H9 (cell line): ENCODE measurements at regions not wholly inside any gene's neighbourhood (a gene's known extent, or its start where the extent isn't known, plus 50 kb on each side); places are given as distances from the start of the nearest gene placed in this dataset.
A peak's percentile ranks its signal among the peaks of the same experiment; 100 is the strongest.

Experiments
- DNase-seq: peaks from one replicate; pipeline ENCODE4 v3.0.0-alpha.2; 2017
- H2AFZ ChIP-seq: one replicate; pipeline ENCODE4 v1.6.1; 2013; ENCODE audit warnings: mild to moderate bottlenecking, low read length, control low read depth, moderate library complexity
- H2AK5ac ChIP-seq: 2 replicates; pipeline ENCODE4 v1.6.1; 2013; ENCODE audit warnings: low read length, control low read depth, mixed read lengths; ENCODE audit not compliant: insufficient read length
- H2BK120ac ChIP-seq: one replicate; pipeline ENCODE4 v1.6.1; 2013; ENCODE audit warnings: low read depth, mild to moderate bottlenecking, low read length, control low read depth, inconsistent platforms; ENCODE audit not compliant: poor library complexity, severe bottlenecking
- H2BK12ac ChIP-seq: 2 replicates; pipeline ENCODE4 v1.6.1; 2013; ENCODE audit warnings: low read length, control low read depth, mixed read lengths, low read depth; ENCODE audit not compliant: insufficient read length
- H2BK15ac ChIP-seq: 2 replicates; pipeline ENCODE4 v1.6.1; 2013; ENCODE audit warnings: low read depth, low read length, control low read depth
- H2BK20ac ChIP-seq: one replicate; pipeline ENCODE4 v1.6.1; 2013; ENCODE audit warnings: low read depth, mild to moderate bottlenecking, low read length, control low read depth, inconsistent platforms; ENCODE audit not compliant: poor library complexity, severe bottlenecking
- H2BK5ac ChIP-seq: 2 replicates; pipeline ENCODE4 v1.6.1; 2013; ENCODE audit warnings: low read length, control low read depth, mixed read lengths; ENCODE audit not compliant: insufficient read length
- H3K14ac ChIP-seq: 2 replicates; pipeline ENCODE4 v1.6.1; 2013; ENCODE audit warnings: low read length, control low read depth; ENCODE audit not compliant: insufficient read depth
- H3K18ac ChIP-seq: 2 replicates; pipeline ENCODE4 v1.6.1; 2013; ENCODE audit warnings: low read depth, mild to moderate bottlenecking, mixed read lengths, low read length, control low read depth; ENCODE audit not compliant: insufficient read length
- H3K23ac ChIP-seq: 2 replicates; pipeline ENCODE4 v1.6.1; 2013; ENCODE audit warnings: low read length, control low read depth, mixed read lengths, low read depth; ENCODE audit not compliant: insufficient read length
- H3K23me2 ChIP-seq: 2 replicates; pipeline ENCODE4 v1.6.1; 2013; ENCODE audit warnings: low read depth, mild to moderate bottlenecking, mixed read lengths, low read length, control low read depth; ENCODE audit not compliant: insufficient read length, poor library complexity, severe bottlenecking
- H3K27ac ChIP-seq: 2 replicates; pipeline ENCODE4 v1.5.1; 2013; ENCODE audit warnings: low read length, control low read depth, mixed read lengths, low read depth; ENCODE audit not compliant: insufficient read length
- H3K27me3 ChIP-seq: 2 replicates; pipeline ENCODE4 v1.6.1; 2013; ENCODE audit warnings: low read length, control low read depth, inconsistent platforms; ENCODE audit not compliant: insufficient read depth
- H3K4ac ChIP-seq: 2 replicates; pipeline ENCODE4 v1.6.1; 2013; ENCODE audit warnings: low read depth, mild to moderate bottlenecking, control low read depth, inconsistent platforms, low read length, moderate library complexity
- H3K4me1 ChIP-seq: 2 replicates; pipeline ENCODE4 v1.6.1; 2013; ENCODE audit warnings: low read length, control low read depth, inconsistent platforms; ENCODE audit not compliant: insufficient read depth
- H3K4me2 ChIP-seq: 2 replicates; pipeline ENCODE4 v1.6.1; 2013; ENCODE audit warnings: low read length, control low read depth, mixed read lengths; ENCODE audit not compliant: insufficient read length, insufficient read depth
- H3K56ac ChIP-seq: 2 replicates; pipeline ENCODE4 v1.6.1; 2013; ENCODE audit warnings: low read depth, mild to moderate bottlenecking, mixed read lengths, low read length, control low read depth; ENCODE audit not compliant: insufficient read length
- H3K79me1 ChIP-seq: 2 replicates; pipeline ENCODE4 v1.6.1; 2013; ENCODE audit warnings: low read depth, mild to moderate bottlenecking, moderate library complexity, low read length, control low read depth, inconsistent platforms; ENCODE audit not compliant: insufficient read depth, poor library complexity, severe bottlenecking
- H3K79me2 ChIP-seq: 2 replicates; pipeline ENCODE4 v1.6.1; 2013; ENCODE audit warnings: low read length, control low read depth, inconsistent platforms; ENCODE audit not compliant: insufficient read depth
- H3K9ac ChIP-seq: 2 replicates; pipeline ENCODE4 v1.6.1; 2013; ENCODE audit warnings: low read length, control low read depth, mixed read lengths; ENCODE audit not compliant: insufficient read length; ENCODE audit errors: extremely low read depth
- H3K9me3 ChIP-seq: one replicate; pipeline ENCODE4 v1.6.1; 2013; ENCODE audit warnings: low read depth, low read length, inconsistent platforms; ENCODE audit not compliant: control insufficient read depth
- H3T11ph ChIP-seq: one replicate; pipeline ENCODE4 v1.6.1; 2013; ENCODE audit warnings: mild to moderate bottlenecking, low read length, control low read depth, inconsistent platforms
- H4K20me1 ChIP-seq: one replicate; pipeline ENCODE4 v1.6.1; 2013; ENCODE audit not compliant: control insufficient read depth, insufficient read length, insufficient read depth
- H4K5ac ChIP-seq: 2 replicates; pipeline ENCODE4 v1.6.1; 2013; ENCODE audit warnings: low read depth, mild to moderate bottlenecking, mixed read lengths, low read length, control low read depth; ENCODE audit not compliant: insufficient read length
- H4K8ac ChIP-seq: replicated peaks from 2 replicates; pipeline ENCODE4 v1.6.1; 2013; ENCODE audit warnings: low read length, control low read depth, mixed read lengths, low read depth; ENCODE audit not compliant: insufficient read length
- H4K91ac ChIP-seq: 2 replicates; pipeline ENCODE4 v1.6.1; 2013; ENCODE audit warnings: low read depth, mild to moderate bottlenecking, moderate library complexity, mixed read lengths, low read length, control low read depth; ENCODE audit not compliant: insufficient read length
- H3K27ac Mint-ChIP-seq, 3 experiments: 2 replicates in 2 of 3; 3 replicates in 1 of 3; pipeline ENCODE4 v1.8.0; 2020 to 2021; ENCODE audit warnings: mixed read lengths in 3 of 3, mild to moderate bottlenecking in 1 of 3, moderate library complexity in 1 of 3
- H3K27me3 Mint-ChIP-seq: 2 replicates; pipeline ENCODE4 v1.8.0; 2021; ENCODE audit warnings: low read depth, mild to moderate bottlenecking, moderate library complexity, mixed read lengths
- H3K36me3 Mint-ChIP-seq, 3 experiments: 2 replicates in 2 of 3; 3 replicates in 1 of 3; pipeline ENCODE4 v1.8.0; 2020 to 2021; ENCODE audit warnings: low read depth in 3 of 3, mixed read lengths in 3 of 3; ENCODE audit not compliant: insufficient read depth in 1 of 3
- H3K4me1 Mint-ChIP-seq, 2 experiments: 2 replicates each; pipeline ENCODE4 v1.8.0; 2020; ENCODE audit warnings: mixed read lengths in 2 of 2
- H3K4me3 Mint-ChIP-seq, 2 experiments: 2 replicates in 1 of 2; 3 replicates in 1 of 2; pipeline ENCODE4 v1.8.0; 2020 to 2021; ENCODE audit warnings: mild to moderate bottlenecking in 2 of 2, mixed read lengths in 2 of 2, moderate library complexity in 1 of 2
- H3K9me3 Mint-ChIP-seq, 2 experiments: 2 replicates in 1 of 2; 3 replicates in 1 of 2; pipeline ENCODE4 v1.8.0; 2020; ENCODE audit warnings: mild to moderate bottlenecking in 2 of 2, mixed read lengths in 2 of 2, moderate library complexity in 1 of 2
- CTCF ChIP-seq: fragments of 200-600 bp; sonication (generic); conservative IDR thresholded peaks from 3 replicates; pipeline ENCODE4 v1.8.0; 2021; ENCODE audit warnings: antibody characterized with exemption, mild to moderate bottlenecking
- whole genome bisulfite sequencing: extraction: QIAGEN DNeasy Blood & Tissue Kit; methylation state at CpG from one replicate; pipeline ENCODE4 v1.1.7; 2013; ENCODE audit warnings: missing lambda C conversion rate, low lambda C conversion rate, mixed read lengths; ENCODE audit not compliant: insufficient read length; ENCODE audit errors: extremely low coverage; 5-methylcytosine and 5-hydroxymethylcytosine counted together

- no peak for DNase-seq
- Histone ChIP-seq H2BK120ac (no peak overlapping the region), H3K14ac (no peak overlapping the region), H3K79me2 (no peaks in the 10 kb centered on the region), H3K56ac (no peak overlapping the region), H3K23me2 (no peaks in the 10 kb centered on the region), H3K79me1 (no peaks in the 10 kb centered on the region), H3K18ac (no peak overlapping the region), H3K23ac (no peak overlapping the region), H3K27ac (no peak overlapping the region), H2AK5ac (no peak overlapping the region), H2BK5ac (no peak overlapping the region), H2BK12ac (no peak overlapping the region), H4K91ac (no peak overlapping the region), H2AFZ (no peak overlapping the region), H2BK20ac (no peak overlapping the region), H4K20me1 (no peaks in the 10 kb centered on the region), H2BK15ac (no peak overlapping the region), H3K4ac (no peak overlapping the region), H3K9ac (no peak overlapping the region), H4K5ac (no peak overlapping the region), H3K9me3 (no peaks in the 10 kb centered on the region), H3T11ph (no peak overlapping the region), H3K4me2 (no peak overlapping the region), H4K8ac (no peak overlapping the region), H3K27me3 (no peaks in the 10 kb centered on the region), H3K4me1 (peaks cover 5% of the 10 kb centered on the region; the same call in 1 of the 2 replicates)
- no CpG with 5 or more reads among the region's 6 CpGs for WGBS
- H3K27ac Mint-ChIP-seq: peak overlapping the region in 1 of 3 experiments; percentile 69; a peak in 2 of 7 replicates
- TF ChIP-seq CTCF: no peak
- peaks cover 61 to 68% of the 10 kb centered on the region in 2 experiments for H3K4me1 Mint-ChIP-seq
- H3K4me3 Mint-ChIP-seq: no peak overlapping the region
- peaks cover 0 to 11% (median 0%) of the 10 kb centered on the region in 3 experiments; a peak in 4 of 7 replicates for H3K36me3 Mint-ChIP-seq
- H3K9me3 Mint-ChIP-seq: peaks cover 3 to 5% of the 10 kb centered on the region in 2 experiments; a peak in 4 of 5 replicates
- H3K27me3 Mint-ChIP-seq: peaks cover 14% of the 10 kb centered on the region
Observed at GRCh38 chr15:93274257-93274656, 185.2 kb upstream of the RGMA start.
